Body of pancreas (tissue), 4 donors: ENCODE measurements at regions not wholly inside any gene's neighbourhood (a gene's known extent, or its start where the extent isn't known, plus 50 kb on each side); places are given as distances from the start of the nearest gene placed in this dataset.

Experiments used
- CTCF ChIP-seq, 7 experiments: fragments of 450-650 bp in 4 of 7; fragments of 200-600 bp in 3 of 7; sonication (generic) in 3 of 7; IDR thresholded peaks; one replicate each; pipeline ENCODE4 v1.5.1; 2016 to 2019; ENCODE audit warnings: antibody characterized with exemption in 7 of 7
- POLR2A ChIP-seq, 3 donors: fragments of 450-650 bp; IDR thresholded peaks; one replicate each; pipeline ENCODE4 v1.6.1; 2016; ENCODE audit warnings: antibody characterized with exemption in 3 of 3, mild to moderate bottlenecking in 2 of 3

- TF ChIP-seq CTCF (IDR thresholded peaks at IDR 0.05), result no peak
- no peak for TF ChIP-seq POLR2A (IDR thresholded peaks at IDR 0.05)
Observed at GRCh38 chr1:70571191-70571590, 160.1 kb downstream of the CTH start.
